ENCODE measurements at regions not wholly inside any gene's neighbourhood (a gene's known extent, or its start where the extent isn't known, plus 50 kb on each side); places are given as distances from the start of the nearest gene placed in this dataset.
A peak's percentile ranks its signal among the peaks of the same experiment; 100 is the strongest.

DNA sequence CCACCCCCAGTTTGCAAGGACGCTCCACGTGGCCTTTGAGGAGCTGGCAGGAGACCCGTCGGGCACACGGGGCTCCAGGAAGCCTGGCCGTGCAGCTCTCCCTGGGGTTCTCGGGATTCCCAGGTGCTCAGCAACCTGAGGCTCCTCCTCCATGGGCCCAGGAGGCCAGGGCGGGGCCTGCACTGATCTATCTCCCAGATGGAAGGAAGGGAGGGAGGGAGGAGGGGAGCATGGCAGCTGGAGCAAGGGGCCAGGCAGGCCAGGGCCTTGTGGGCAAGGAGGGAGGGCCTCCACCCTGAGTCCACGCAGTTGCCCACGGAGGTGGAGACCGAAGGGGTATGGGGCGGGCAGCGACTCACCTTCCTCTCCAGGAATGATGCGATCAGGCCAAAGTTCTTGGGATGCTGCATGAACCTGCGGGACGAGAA is 127.3 kb downstream of the RFLNA start:
- Mint-ChIP-seq H3K36me3 (peaks cover 44% of the 10 kb centered on the region), H3K27ac (no peak overlapping the region), H3K4me3 (no peak overlapping the region), H3K4me1 (peaks cover 3% of the 10 kb centered on the region; the same call in 1 of the 2 replicates), H3K9me3 (no peaks in the 10 kb centered on the region), H3K27me3 (ENCODE audit: low read depth) (no peaks in the 10 kb centered on the region)
- TF ChIP-seq, protein P1, sequence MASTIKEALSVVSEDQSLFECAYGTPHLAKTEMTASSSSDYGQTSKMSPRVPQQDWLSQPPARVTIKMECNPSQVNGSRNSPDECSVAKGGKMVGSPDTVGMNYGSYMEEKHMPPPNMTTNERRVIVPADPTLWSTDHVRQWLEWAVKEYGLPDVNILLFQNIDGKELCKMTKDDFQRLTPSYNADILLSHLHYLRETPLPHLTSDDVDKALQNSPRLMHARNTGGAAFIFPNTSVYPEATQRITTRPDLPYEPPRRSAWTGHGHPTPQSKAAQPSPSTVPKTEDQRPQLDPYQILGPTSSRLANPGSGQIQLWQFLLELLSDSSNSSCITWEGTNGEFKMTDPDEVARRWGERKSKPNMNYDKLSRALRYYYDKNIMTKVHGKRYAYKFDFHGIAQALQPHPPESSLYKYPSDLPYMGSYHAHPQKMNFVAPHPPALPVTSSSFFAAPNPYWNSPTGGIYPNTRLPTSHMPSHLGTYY (CRISPR knock-in tag; IDR thresholded peaks at IDR 0.05) = no peak
- TF ChIP-seq NFATC4 (CRISPR knock-in tag; IDR thresholded peaks at IDR 0.05) (no peak), E2F1 (CRISPR knock-in tag; IDR thresholded peaks at IDR 0.05) (no peak), ZNF317 (CRISPR knock-in tag; IDR thresholded peaks at IDR 0.05; ENCODE audit: borderline replicate concordance, low read depth) (no peak), ZMAT4 (CRISPR knock-in tag; IDR thresholded peaks at IDR 0.05) (no peak), ZNF532 (CRISPR knock-in tag; IDR thresholded peaks at IDR 0.05; ENCODE audit: borderline replicate concordance) (no peak), CREM (CRISPR knock-in tag; IDR thresholded peaks at IDR 0.05) (no peak), PRRX2 (CRISPR knock-in tag; IDR thresholded peaks at IDR 0.05) (no peak), ETV6 (CRISPR knock-in tag; IDR thresholded peaks at IDR 0.05) (no peak), RELA (CRISPR knock-in tag; IDR thresholded peaks at IDR 0.05; ENCODE audit: borderline replicate concordance) (no peak)
- TF ChIP-seq, protein P2, sequence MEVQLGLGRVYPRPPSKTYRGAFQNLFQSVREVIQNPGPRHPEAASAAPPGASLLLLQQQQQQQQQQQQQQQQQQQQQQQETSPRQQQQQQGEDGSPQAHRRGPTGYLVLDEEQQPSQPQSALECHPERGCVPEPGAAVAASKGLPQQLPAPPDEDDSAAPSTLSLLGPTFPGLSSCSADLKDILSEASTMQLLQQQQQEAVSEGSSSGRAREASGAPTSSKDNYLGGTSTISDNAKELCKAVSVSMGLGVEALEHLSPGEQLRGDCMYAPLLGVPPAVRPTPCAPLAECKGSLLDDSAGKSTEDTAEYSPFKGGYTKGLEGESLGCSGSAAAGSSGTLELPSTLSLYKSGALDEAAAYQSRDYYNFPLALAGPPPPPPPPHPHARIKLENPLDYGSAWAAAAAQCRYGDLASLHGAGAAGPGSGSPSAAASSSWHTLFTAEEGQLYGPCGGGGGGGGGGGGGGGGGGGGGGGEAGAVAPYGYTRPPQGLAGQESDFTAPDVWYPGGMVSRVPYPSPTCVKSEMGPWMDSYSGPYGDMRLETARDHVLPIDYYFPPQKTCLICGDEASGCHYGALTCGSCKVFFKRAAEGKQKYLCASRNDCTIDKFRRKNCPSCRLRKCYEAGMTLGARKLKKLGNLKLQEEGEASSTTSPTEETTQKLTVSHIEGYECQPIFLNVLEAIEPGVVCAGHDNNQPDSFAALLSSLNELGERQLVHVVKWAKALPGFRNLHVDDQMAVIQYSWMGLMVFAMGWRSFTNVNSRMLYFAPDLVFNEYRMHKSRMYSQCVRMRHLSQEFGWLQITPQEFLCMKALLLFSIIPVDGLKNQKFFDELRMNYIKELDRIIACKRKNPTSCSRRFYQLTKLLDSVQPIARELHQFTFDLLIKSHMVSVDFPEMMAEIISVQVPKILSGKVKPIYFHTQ (CRISPR knock-in tag; IDR thresholded peaks at IDR 0.05) = no peak
- TF ChIP-seq, protein P3, sequence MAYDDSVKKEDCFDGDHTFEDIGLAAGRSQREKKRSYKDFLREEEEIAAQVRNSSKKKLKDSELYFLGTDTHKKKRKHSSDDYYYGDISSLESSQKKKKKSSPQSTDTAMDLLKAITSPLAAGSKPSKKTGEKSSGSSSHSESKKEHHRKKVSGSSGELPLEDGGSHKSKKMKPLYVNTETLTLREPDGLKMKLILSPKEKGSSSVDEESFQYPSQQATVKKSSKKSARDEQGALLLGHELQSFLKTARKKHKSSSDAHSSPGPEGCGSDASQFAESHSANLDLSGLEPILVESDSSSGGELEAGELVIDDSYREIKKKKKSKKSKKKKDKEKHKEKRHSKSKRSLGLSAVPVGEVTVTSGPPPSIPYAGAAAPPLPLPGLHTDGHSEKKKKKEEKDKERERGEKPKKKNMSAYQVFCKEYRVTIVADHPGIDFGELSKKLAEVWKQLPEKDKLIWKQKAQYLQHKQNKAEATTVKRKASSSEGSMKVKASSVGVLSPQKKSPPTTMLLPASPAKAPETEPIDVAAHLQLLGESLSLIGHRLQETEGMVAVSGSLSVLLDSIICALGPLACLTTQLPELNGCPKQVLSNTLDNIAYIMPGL (CRISPR knock-in tag; IDR thresholded peaks at IDR 0.05) = no peak
- CTCF ChIA-PET = interaction anchor here (1.0 kb wide), 1 partner anchor 23 kb away, joined by 4 read pairs; no protein-coding TSS in a partner anchor
- POLR2A ChIA-PET = interaction anchor here (0.6 kb wide), 1 partner anchor 41 kb away, joined by 4 read pairs; no protein-coding TSS in a partner anchor
- ATAC-seq (peak; percentile 54; the same call in 1 of the 2 replicates), DNase-seq (ENCODE audit: low spot score) (no peak)

All from WTC11 (cell line).